BE2C (cell line): ENCODE measurements at regions not wholly inside any gene's neighbourhood (a gene's known extent, or its start where the extent isn't known, plus 50 kb on each side); places are given as distances from the start of the nearest gene placed in this dataset.

Source experiments
- DNase-seq: peaks from one replicate; pipeline ENCODE4 v3.0.0-alpha.2; 2020
- H3K27me3 ChIP-seq: fragments of 250-450 bp; sonication (Bioruptor Pico); 2 replicates; pipeline ENCODE4 v1.5.1; 2020; ENCODE audit warnings: mild to moderate bottlenecking
- H3K36me3 ChIP-seq: fragments of 250-450 bp; sonication (Bioruptor Pico); 2 replicates; pipeline ENCODE4 v1.5.1; 2020; ENCODE audit warnings: mild to moderate bottlenecking
- H3K4me1 ChIP-seq: fragments of 250-450 bp; sonication (Bioruptor Pico); 2 replicates; pipeline ENCODE4 v1.5.1; 2020
- H3K4me3 ChIP-seq: 2 replicates; pipeline ENCODE4 v1.5.1; 2011; ENCODE audit warnings: low read depth, low read length
- H3K9me3 ChIP-seq: fragments of 250-450 bp; sonication (Bioruptor Pico); 2 replicates; pipeline ENCODE4 v1.5.1; 2020
- CTCF ChIP-seq: IDR thresholded peaks from 2 replicates; pipeline ENCODE4 v1.5.1; 2012; ENCODE audit warnings: mild to moderate bottlenecking, low read depth, low read length

GRCh38 chr3:145767909-145768308, 393.1 kb downstream of the PLOD2 start:
- Histone ChIP-seq H3K9me3 (no peaks in the 10 kb centered on the region), H3K4me1 (no peaks in the 10 kb centered on the region), H3K36me3 (no peaks in the 10 kb centered on the region), H3K4me3 (no peak overlapping the region), H3K27me3 (no peaks in the 10 kb centered on the region)
- no peak for DNase-seq
- TF ChIP-seq CTCF = peak; percentile 21; the same call in 1 of the 2 replicates

GRCh38 chr3:145776782-145777408, 384.1 kb downstream of the PLOD2 start:
- no peaks in the 10 kb centered on the region for H3K4me1 ChIP-seq
- DNase-seq = peak; percentile 52
- no peak overlapping the region for H3K4me3 ChIP-seq
- H3K9me3 ChIP-seq = no peaks in the 10 kb centered on the region
- no peaks in the 10 kb centered on the region for H3K36me3 ChIP-seq
- H3K27me3 ChIP-seq = peaks cover 5% of the 10 kb centered on the region
- peak; percentile 73 for TF ChIP-seq CTCF

GRCh38 chr3:145780301-145780700, 380.7 kb downstream of the PLOD2 start:
- Histone ChIP-seq H3K4me1 (no peaks in the 10 kb centered on the region), H3K4me3 (no peak overlapping the region), H3K9me3 (no peaks in the 10 kb centered on the region), H3K27me3 (peaks cover 6% of the 10 kb centered on the region), H3K36me3 (no peaks in the 10 kb centered on the region)
- no peak for DNase-seq
- no peak for TF ChIP-seq CTCF

GRCh38 chr3:145785668-145786067, 375.3 kb downstream of the PLOD2 start:
- no peaks in the 10 kb centered on the region for H3K4me1 ChIP-seq
- DNase-seq = no peak
- no peak for TF ChIP-seq CTCF

GRCh38 chr3:145798007-145798406, 363.0 kb downstream of the PLOD2 start:
- no peak for DNase-seq
- no peak overlapping the region for H3K4me3 ChIP-seq
- H3K4me1 ChIP-seq = no peaks in the 10 kb centered on the region
- no peaks in the 10 kb centered on the region for H3K36me3 ChIP-seq
- no peaks in the 10 kb centered on the region for H3K9me3 ChIP-seq
- no peaks in the 10 kb centered on the region for H3K27me3 ChIP-seq
- TF ChIP-seq CTCF = no peak

More at GRCh38 chr3:145785668-145786067, 375.3 kb downstream of the PLOD2 start:
- Histone ChIP-seq H3K9me3 (no peaks in the 10 kb centered on the region), H3K27me3 (peaks cover 11% of the 10 kb centered on the region; the same call in 1 of the 2 replicates), H3K36me3 (no peaks in the 10 kb centered on the region), H3K4me3 (no peak overlapping the region)

GRCh38 chr3:145798696-145799537, 362.1 kb downstream of the PLOD2 start:
- H3K27me3 ChIP-seq = no peaks in the 10 kb centered on the region
- no peaks in the 10 kb centered on the region for H3K9me3 ChIP-seq
- TF ChIP-seq CTCF = no peak
- no peak for DNase-seq
- no peaks in the 10 kb centered on the region for H3K36me3 ChIP-seq
- no peaks in the 10 kb centered on the region for H3K4me1 ChIP-seq
- no peak overlapping the region for H3K4me3 ChIP-seq
